OCI-LY7 (cell line): ENCODE measurements at regions not wholly inside any gene's neighbourhood (a gene's known extent, or its start where the extent isn't known, plus 50 kb on each side); places are given as distances from the start of the nearest gene placed in this dataset.

Experiments
- BruUV-seq: library from RNA; stranded (reverse); fragments of 400-500 nt; replicated peaks from 2 replicates; lab custom pipeline; 2021; lab: Mats Ljungman, UMichigan
- CTCF ChIA-PET: fragments of 300-600 bp; sonication (Branson Sonifier 250); formaldehyde crosslinking; loops from one replicate; lab custom pipeline; 2022; ENCODE audit warnings: antibody characterized with exemption; ENCODE audit not compliant: unreplicated experiment; lab: Charles Lee
- POLR2A ChIA-PET: fragments of 300-600 bp; sonication (Branson Sonifier 250); formaldehyde crosslinking; loops from one replicate; lab custom pipeline; 2022; ENCODE audit warnings: antibody characterized with exemption; lab: Charles Lee
- DNase-seq: peaks from one replicate; pipeline ENCODE4 v3.0.0-alpha.2; 2015; ENCODE audit warnings: low spot score
- H2AFZ ChIP-seq: fragments of 200-600 bp; sonication (generic), shearing (Covaris generic); 2 replicates; pipeline ENCODE4 v1.6.1; 2014; ENCODE audit warnings: mild to moderate bottlenecking, antibody characterized with exemption, low read length, moderate library complexity
- H3K27ac ChIP-seq: fragments of 200-600 bp; sonication (generic); 2 replicates; pipeline ENCODE4 v1.5.1; 2014; ENCODE audit warnings: mixed run types, low read depth, mild to moderate bottlenecking, moderate library complexity, low read length, inconsistent platforms; ENCODE audit not compliant: poor library complexity, severe bottlenecking
- H3K36me3 ChIP-seq: fragments of 200-600 bp; sonication (generic); 2 replicates; pipeline ENCODE4 v1.6.1; 2014; ENCODE audit warnings: mild to moderate bottlenecking, antibody characterized with exemption, low read length, moderate library complexity, mixed read lengths; ENCODE audit not compliant: insufficient read depth
- H3K4me1 ChIP-seq: fragments of 200-600 bp; sonication (generic); 2 replicates; pipeline ENCODE4 v1.5.1; 2014; ENCODE audit warnings: mild to moderate bottlenecking, low read length; ENCODE audit not compliant: insufficient read depth, poor library complexity, severe bottlenecking
- H3K4me2 ChIP-seq: fragments of 200-600 bp; sonication (generic); 2 replicates; pipeline ENCODE4 v1.6.1; 2014; ENCODE audit warnings: mild to moderate bottlenecking, low read length
- H3K4me3 ChIP-seq: fragments of 200-600 bp; sonication (generic); 2 replicates; pipeline ENCODE4 v1.5.1; 2014; ENCODE audit warnings: mild to moderate bottlenecking, low read depth, low read length; ENCODE audit not compliant: poor library complexity, severe bottlenecking
- H3K79me2 ChIP-seq: fragments of 200-600 bp; sonication (generic); 2 replicates; pipeline ENCODE4 v1.6.1; 2016; ENCODE audit warnings: low read depth, mild to moderate bottlenecking, low read length, moderate library complexity, mixed read lengths; ENCODE audit not compliant: insufficient read depth
- H3K9me2 ChIP-seq: fragments of 200-600 bp; sonication (generic); 2 replicates; pipeline ENCODE4 v1.6.1; 2016; ENCODE audit warnings: mild to moderate bottlenecking, low read length, mixed read lengths; ENCODE audit not compliant: insufficient read depth
- H3K9me3 ChIP-seq: fragments of 200-600 bp; sonication (generic); 2 replicates; pipeline ENCODE4 v1.6.1; 2014; ENCODE audit warnings: mild to moderate bottlenecking, mixed run types, low read length, mixed read lengths
- H4K20me1 ChIP-seq: fragments of 200-600 bp; sonication (generic); 2 replicates; pipeline ENCODE4 v1.6.1; 2014; ENCODE audit warnings: mild to moderate bottlenecking, antibody characterized with exemption, low read length, moderate library complexity, mixed read lengths; ENCODE audit not compliant: insufficient read depth
- CTCF ChIP-seq: fragments of 200-600 bp; sonication (generic); conservative IDR thresholded peaks from 2 replicates; pipeline ENCODE4 v1.5.1; 2014; ENCODE audit warnings: mild to moderate bottlenecking, antibody characterized with exemption, low read length, moderate library complexity, mixed read lengths
- EZH2phosphoT487 ChIP-seq: fragments of 200-600 bp; sonication (generic); IDR thresholded peaks from 2 replicates; pipeline ENCODE4 v1.6.1; 2018; ENCODE audit warnings: low read depth, borderline replicate concordance, mild to moderate bottlenecking, mixed run types, antibody characterized with exemption, low read length, moderate library complexity, mixed read lengths
- intact Hi-C: fragments of 100-400 bp; cut with micrococcal nuclease; formaldehyde crosslinking; loops from one replicate; pipeline ENCODE4 v1.10.0; 2022; ENCODE audit not compliant: unreplicated experiment

- intact Hi-C loops, result no loop called here
- no peaks in the 10 kb centered on the region for H3K9me2 ChIP-seq
- H3K79me2 ChIP-seq, result no peaks in the 10 kb centered on the region
- no peaks in the 10 kb centered on the region; the same call in 1 of the 2 replicates for H3K36me3 ChIP-seq
- CTCF ChIA-PET, result no interaction called here
- no peak overlapping the region for H3K4me3 ChIP-seq
- H4K20me1 ChIP-seq, result no peaks in the 10 kb centered on the region
- H3K4me1 ChIP-seq, result no peaks in the 10 kb centered on the region
- BruUV-seq, result no TSS peak
- DNase-seq, result no peak
- H2AFZ ChIP-seq, result no peak overlapping the region
- TF ChIP-seq EZH2phosphoT487 (no peak), CTCF (no peak)
- POLR2A ChIA-PET, result interaction anchor here (0.5 to 0.9 kb wide), 2 partner anchors 37 to 408 kb away, joined by 3 read pairs; no protein-coding TSS in a partner anchor
- H3K4me2 ChIP-seq, result no peak overlapping the region
- H3K9me3 ChIP-seq, result peaks cover 42% of the 10 kb centered on the region; the same call in 1 of the 2 replicates
- no peak overlapping the region for H3K27ac ChIP-seq
Measured at GRCh38 chr5:56422076-56422762, 189.1 kb upstream of the ANKRD55 start.

GRCh38 chr5:56421246-56422075, 188.3 kb upstream of the ANKRD55 start:
- ChIA-PET POLR2A (interaction anchor here (0.9 kb wide), 1 partner anchor 38 kb away, joined by 3 read pairs; no protein-coding TSS in a partner anchor), CTCF (no interaction called here)
- Histone ChIP-seq H3K4me3 (no peak overlapping the region), H3K4me2 (no peak overlapping the region), H3K4me1 (peaks cover under 1% of the 10 kb centered on the region), H2AFZ (no peak overlapping the region), H3K9me2 (no peaks in the 10 kb centered on the region), H4K20me1 (no peaks in the 10 kb centered on the region), H3K79me2 (no peaks in the 10 kb centered on the region), H3K27ac (no peak overlapping the region), H3K36me3 (no peaks in the 10 kb centered on the region; the same call in 1 of the 2 replicates), H3K9me3 (peaks cover 42% of the 10 kb centered on the region; the same call in 1 of the 2 replicates)
- DNase-seq, result no peak
- TF ChIP-seq CTCF (no peak), EZH2phosphoT487 (no peak)
- intact Hi-C loops, result no loop called here
- BruUV-seq, result no TSS peak
